Activated B cell treated with CpG ODN at 0.5 μM for 24 hours (primary cell): ENCODE measurements at regions not wholly inside any gene's neighbourhood (a gene's known extent, or its start where the extent isn't known, plus 50 kb on each side); places are given as distances from the start of the nearest gene placed in this dataset.
"Not testable (repeated sequence)": the region's sequence is repeated elsewhere in the genome, so short reads cannot be mapped to it uniquely, and the experiment has no call there.

Experiments used
- ATAC-seq: fragments of 200-7000 bp; cut with Tn5 transposase; one replicate; pipeline ENCODE4 v1.10.0; 2021; ENCODE audit warnings: low read depth, mild to moderate bottlenecking, moderate library complexity
- CTCF ChIA-PET: fragments of 350-600 bp; sonication (Branson Sonifier 250); formaldehyde crosslinking; loops from one replicate; lab custom pipeline; 2021; ENCODE audit warnings: antibody characterized with exemption; lab: Charles Lee
- POLR2A ChIA-PET: fragments of 350-600 bp; sonication (Branson Sonifier 250); formaldehyde crosslinking; loops from one replicate; lab custom pipeline; 2021; ENCODE audit warnings: antibody characterized with exemption; lab: Charles Lee
- DNase-seq: peaks from one replicate; pipeline ENCODE4 v3.0.0; 2022
- H3K27ac Mint-ChIP-seq: one replicate; pipeline ENCODE4 v1.8.0; 2020; ENCODE audit warnings: mixed read lengths
- H3K27me3 Mint-ChIP-seq: one replicate; pipeline ENCODE4 v1.8.0; 2021; ENCODE audit warnings: mixed read lengths
- H3K36me3 Mint-ChIP-seq: one replicate; pipeline ENCODE4 v1.8.0; 2021; ENCODE audit warnings: low read depth, mixed read lengths
- H3K4me1 Mint-ChIP-seq: one replicate; pipeline ENCODE4 v1.8.0; 2021; ENCODE audit warnings: mixed read lengths
- H3K4me3 Mint-ChIP-seq: one replicate; pipeline ENCODE4 v1.8.0; 2020; ENCODE audit warnings: mild to moderate bottlenecking, mixed read lengths
- H3K9me3 Mint-ChIP-seq: one replicate; pipeline ENCODE4 v1.8.0; 2020; ENCODE audit warnings: mixed read lengths
- CTCF ChIP-seq: fragments of 200-600 bp; IDR thresholded peaks from one replicate; pipeline ENCODE4 v1.8.0; 2022; ENCODE audit warnings: antibody characterized with exemption, mild to moderate bottlenecking
- intact Hi-C: fragments of 100-400 bp; cut with micrococcal nuclease; formaldehyde crosslinking; loops from one replicate; pipeline ENCODE4 v1.15.1; 2024

- ChIA-PET CTCF (no interaction called here), POLR2A (no interaction called here)
- no peak overlapping the region for H3K4me3 Mint-ChIP-seq
- H3K4me1 Mint-ChIP-seq: no peaks in the 10 kb centered on the region
- TF ChIP-seq CTCF: no peak
- intact Hi-C loops: no loop called here
- no peaks in the 10 kb centered on the region for H3K27me3 Mint-ChIP-seq
- DNase-seq (no peak), ATAC-seq (no peak)
- no peaks in the 10 kb centered on the region for H3K36me3 Mint-ChIP-seq
- H3K9me3 Mint-ChIP-seq: peaks cover 2% of the 10 kb centered on the region
- H3K27ac Mint-ChIP-seq: no peak overlapping the region
These were observed 569.7 kb downstream of the KCNJ2 start for GRCh38 chr17:70739065-70739464.

DNA sequence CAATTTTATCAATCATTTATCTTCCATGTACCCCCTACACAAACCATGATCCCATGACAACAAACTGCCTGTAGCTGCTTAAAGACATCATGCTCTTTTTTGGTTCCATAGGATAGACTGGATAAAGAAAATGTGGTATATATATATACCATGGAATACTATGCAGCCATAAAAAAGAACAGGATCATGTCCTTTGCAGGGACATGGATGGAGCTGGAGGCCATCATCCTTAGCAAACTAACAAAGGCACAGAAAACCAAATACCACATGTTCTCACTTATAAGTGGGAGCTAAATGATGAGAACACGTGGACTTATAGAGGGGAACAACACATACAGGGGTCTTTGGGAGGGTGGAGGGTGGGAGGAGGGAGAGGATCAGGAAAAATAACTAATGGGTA is 577.2 kb downstream of the KCNJ2 start:
- H3K4me1 Mint-ChIP-seq, CTCF ChIA-PET, H3K9me3 Mint-ChIP-seq, DNase-seq, intact Hi-C loops, ATAC-seq, H3K27me3 Mint-ChIP-seq, H3K4me3 Mint-ChIP-seq, H3K27ac Mint-ChIP-seq, POLR2A ChIA-PET, H3K36me3 Mint-ChIP-seq: not testable (repeated sequence)

GRCh38 chr17:70750983-70751382 is 581.7 kb downstream of the KCNJ2 start:
- Mint-ChIP-seq H3K4me3 (no peak overlapping the region), H3K36me3 (no peaks in the 10 kb centered on the region), H3K27ac (no peak overlapping the region), H3K9me3 (no peaks in the 10 kb centered on the region), H3K4me1 (no peaks in the 10 kb centered on the region), H3K27me3 (no peaks in the 10 kb centered on the region)
- intact Hi-C loops: no loop called here
- no peak for TF ChIP-seq CTCF
- CTCF ChIA-PET: no interaction called here
- POLR2A ChIA-PET: no interaction called here
- ATAC-seq (no peak), DNase-seq (no peak)

- CTCF ChIA-PET, intact Hi-C loops, H3K27ac Mint-ChIP-seq, H3K27me3 Mint-ChIP-seq, H3K36me3 Mint-ChIP-seq, ATAC-seq, H3K4me3 Mint-ChIP-seq, H3K4me1 Mint-ChIP-seq, H3K9me3 Mint-ChIP-seq, POLR2A ChIA-PET, DNase-seq: not testable (repeated sequence)
These were observed 583.1 kb downstream of the KCNJ2 start for GRCh38 chr17:70752461-70752860.

DNA sequence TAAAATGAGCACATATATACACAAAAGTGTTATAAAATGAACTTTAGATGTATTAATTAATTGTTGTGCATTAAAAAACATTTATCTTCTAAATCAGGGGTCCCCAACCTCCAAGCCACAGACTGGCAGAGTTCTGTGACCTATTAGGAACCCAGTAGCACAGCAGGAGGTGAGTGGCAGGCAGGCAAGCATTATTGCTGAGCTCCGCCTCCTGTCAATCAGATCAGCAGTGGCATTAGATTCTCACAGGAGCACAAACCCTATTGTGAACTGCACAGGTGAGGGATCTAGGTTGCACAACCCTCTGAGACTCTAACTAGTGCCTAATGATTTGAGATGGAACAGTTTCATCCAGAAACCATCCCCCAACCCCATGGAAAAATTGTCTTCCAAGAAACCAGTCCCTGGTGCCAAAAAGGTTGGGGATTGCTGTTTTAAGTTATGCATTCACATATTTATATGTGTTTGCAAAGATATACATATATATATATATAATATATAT is 583.7 kb downstream of the KCNJ2 start:
- ChIA-PET CTCF (no interaction called here), POLR2A (no interaction called here)
- Mint-ChIP-seq H3K27me3 (no peaks in the 10 kb centered on the region), H3K36me3 (no peaks in the 10 kb centered on the region), H3K27ac (no peak overlapping the region), H3K4me1 (no peaks in the 10 kb centered on the region), H3K4me3 (no peak overlapping the region), H3K9me3 (no peaks in the 10 kb centered on the region)
- no peak for DNase-seq
- intact Hi-C loops: no loop called here
- no peak for ATAC-seq
- no peak for TF ChIP-seq CTCF

GRCh38 chr17:70763018-70763417 is 593.7 kb downstream of the KCNJ2 start:
- Mint-ChIP-seq H3K27me3 (no peaks in the 10 kb centered on the region), H3K9me3 (no peaks in the 10 kb centered on the region), H3K27ac (no peak overlapping the region), H3K4me3 (no peak overlapping the region), H3K36me3 (no peaks in the 10 kb centered on the region), H3K4me1 (no peaks in the 10 kb centered on the region)
- intact Hi-C loops: no loop called here
- no peak for TF ChIP-seq CTCF
- POLR2A ChIA-PET: no interaction called here
- CTCF ChIA-PET: no interaction called here
- ATAC-seq: no peak
- DNase-seq: no peak
